HepG2 (cell line): ENCODE measurements at regions not wholly inside any gene's neighbourhood (a gene's known extent, or its start where the extent isn't known, plus 50 kb on each side); places are given as distances from the start of the nearest gene placed in this dataset.

Source experiments
- CBX5 ChIP-seq: sonication (generic); formaldehyde crosslinking; IDR thresholded peaks from 2 replicates; pipeline ENCODE4 v1.4.0; 2020; ENCODE audit warnings: missing genetic modification reagents, borderline replicate concordance
- CEBPG ChIP-seq: IDR thresholded peaks from 2 replicates; pipeline ENCODE4 v1.6.1; 2016
- CHCHD3 ChIP-seq: sonication (generic); formaldehyde crosslinking; IDR thresholded peaks from 2 replicates; pipeline ENCODE4 v1.8.0; 2022; ENCODE audit warnings: mild to moderate bottlenecking, missing genetic modification reagents, moderate library complexity
- DMAP1 ChIP-seq: IDR thresholded peaks from 2 replicates; pipeline ENCODE4 v1.6.1; 2016
- ELF1 ChIP-seq: sonication (generic); formaldehyde crosslinking; IDR thresholded peaks from 2 replicates; pipeline ENCODE4 v1.4.0; 2020; ENCODE audit warnings: missing genetic modification reagents
- FOSL2 ChIP-seq: sonication (generic); formaldehyde crosslinking; IDR thresholded peaks from 2 replicates; pipeline ENCODE4 v1.4.0; 2020; ENCODE audit warnings: missing genetic modification reagents
- FOXA1 ChIP-seq, 2 experiments: fragments of 450-650 bp in 1 of 2; sonication (generic) in 1 of 2; formaldehyde crosslinking in 1 of 2; IDR thresholded peaks; 2 replicates each; pipeline versions ENCODE4 v1.4.0 to v1.6.1; 2016 to 2020; ENCODE audit warnings: missing genetic modification reagents in 1 of 2
- HHEX ChIP-seq: IDR thresholded peaks from 2 replicates; pipeline ENCODE4 v1.6.1; 2016; ENCODE audit warnings: control low read depth
- JUND ChIP-seq: sonication (generic); formaldehyde crosslinking; IDR thresholded peaks from 2 replicates; pipeline ENCODE4 v1.8.0; 2022; ENCODE audit warnings: mild to moderate bottlenecking, missing genetic modification reagents
- KDM6A ChIP-seq: IDR thresholded peaks from 2 replicates; pipeline ENCODE4 v1.6.1; 2016; ENCODE audit warnings: low read depth
- POLR2G ChIP-seq: fragments of 200-400 bp; formaldehyde crosslinking; IDR thresholded peaks from 2 replicates; pipeline ENCODE4 v1.6.1; 2018; ENCODE audit warnings: mild to moderate bottlenecking, low read depth, low read length, moderate library complexity
- SAP130 ChIP-seq: IDR thresholded peaks from 2 replicates; pipeline ENCODE4 v1.6.1; 2016; ENCODE audit warnings: low read depth
- ZFY ChIP-seq: sonication (generic); formaldehyde crosslinking; IDR thresholded peaks from 2 replicates; pipeline ENCODE4 v1.4.0; 2020; ENCODE audit warnings: missing genetic modification reagents
- ZNF264 ChIP-seq: sonication (generic); formaldehyde crosslinking; IDR thresholded peaks from 2 replicates; pipeline ENCODE4 v1.4.0; 2020; ENCODE audit warnings: missing genetic modification reagents
- TF ChIP-seq, protein P1 (sequence below): sonication (generic); formaldehyde crosslinking; IDR thresholded peaks from 2 replicates; pipeline ENCODE4 v1.5.1; 2020; ENCODE audit warnings: mild to moderate bottlenecking, missing genetic modification reagents, borderline replicate concordance
- TF ChIP-seq, protein P2 (sequence below): sonication (generic); formaldehyde crosslinking; IDR thresholded peaks from 2 replicates; pipeline ENCODE4 v1.4.0; 2020; ENCODE audit warnings: missing genetic modification reagents
- TF ChIP-seq, protein P3 (sequence below): IDR thresholded peaks from 2 replicates; pipeline ENCODE4 v1.4.0; 2020; ENCODE audit warnings: mild to moderate bottlenecking, missing genetic modification reagents

DNA sequence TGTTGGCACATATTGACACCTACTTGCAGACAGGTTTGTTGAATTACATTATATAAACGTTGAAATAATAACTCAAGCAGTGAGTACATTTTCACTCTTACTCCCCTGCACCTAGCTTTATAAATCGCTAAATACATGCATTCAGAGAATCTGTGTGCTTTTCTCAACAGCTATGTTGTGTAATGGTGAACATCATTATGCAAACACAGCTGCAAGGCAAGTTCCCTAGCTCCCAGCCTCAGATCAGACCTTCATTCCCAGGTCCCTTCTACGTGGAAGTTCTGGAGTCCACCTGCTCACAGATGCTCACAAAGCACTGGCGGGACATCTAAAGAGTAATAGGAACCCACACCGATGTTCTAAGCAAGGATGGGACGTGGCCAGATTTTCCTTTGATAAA is 86.8 kb upstream of the PEG3 start (continued):
- TF ChIP-seq, protein P1, sequence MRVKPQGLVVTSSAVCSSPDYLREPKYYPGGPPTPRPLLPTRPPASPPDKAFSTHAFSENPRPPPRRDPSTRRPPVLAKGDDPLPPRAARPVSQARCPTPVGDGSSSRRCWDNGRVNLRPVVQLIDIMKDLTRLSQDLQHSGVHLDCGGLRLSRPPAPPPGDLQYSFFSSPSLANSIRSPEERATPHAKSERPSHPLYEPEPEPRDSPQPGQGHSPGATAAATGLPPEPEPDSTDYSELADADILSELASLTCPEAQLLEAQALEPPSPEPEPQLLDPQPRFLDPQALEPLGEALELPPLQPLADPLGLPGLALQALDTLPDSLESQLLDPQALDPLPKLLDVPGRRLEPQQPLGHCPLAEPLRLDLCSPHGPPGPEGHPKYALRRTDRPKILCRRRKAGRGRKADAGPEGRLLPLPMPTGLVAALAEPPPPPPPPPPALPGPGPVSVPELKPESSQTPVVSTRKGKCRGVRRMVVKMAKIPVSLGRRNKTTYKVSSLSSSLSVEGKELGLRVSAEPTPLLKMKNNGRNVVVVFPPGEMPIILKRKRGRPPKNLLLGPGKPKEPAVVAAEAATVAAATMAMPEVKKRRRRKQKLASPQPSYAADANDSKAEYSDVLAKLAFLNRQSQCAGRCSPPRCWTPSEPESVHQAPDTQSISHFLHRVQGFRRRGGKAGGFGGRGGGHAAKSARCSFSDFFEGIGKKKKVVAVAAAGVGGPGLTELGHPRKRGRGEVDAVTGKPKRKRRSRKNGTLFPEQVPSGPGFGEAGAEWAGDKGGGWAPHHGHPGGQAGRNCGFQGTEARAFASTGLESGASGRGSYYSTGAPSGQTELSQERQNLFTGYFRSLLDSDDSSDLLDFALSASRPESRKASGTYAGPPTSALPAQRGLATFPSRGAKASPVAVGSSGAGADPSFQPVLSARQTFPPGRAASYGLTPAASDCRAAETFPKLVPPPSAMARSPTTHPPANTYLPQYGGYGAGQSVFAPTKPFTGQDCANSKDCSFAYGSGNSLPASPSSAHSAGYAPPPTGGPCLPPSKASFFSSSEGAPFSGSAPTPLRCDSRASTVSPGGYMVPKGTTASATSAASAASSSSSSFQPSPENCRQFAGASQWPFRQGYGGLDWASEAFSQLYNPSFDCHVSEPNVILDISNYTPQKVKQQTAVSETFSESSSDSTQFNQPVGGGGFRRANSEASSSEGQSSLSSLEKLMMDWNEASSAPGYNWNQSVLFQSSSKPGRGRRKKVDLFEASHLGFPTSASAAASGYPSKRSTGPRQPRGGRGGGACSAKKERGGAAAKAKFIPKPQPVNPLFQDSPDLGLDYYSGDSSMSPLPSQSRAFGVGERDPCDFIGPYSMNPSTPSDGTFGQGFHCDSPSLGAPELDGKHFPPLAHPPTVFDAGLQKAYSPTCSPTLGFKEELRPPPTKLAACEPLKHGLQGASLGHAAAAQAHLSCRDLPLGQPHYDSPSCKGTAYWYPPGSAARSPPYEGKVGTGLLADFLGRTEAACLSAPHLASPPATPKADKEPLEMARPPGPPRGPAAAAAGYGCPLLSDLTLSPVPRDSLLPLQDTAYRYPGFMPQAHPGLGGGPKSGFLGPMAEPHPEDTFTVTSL, result peak; percentile 12; the same call in 1 of the 2 replicates
- TF ChIP-seq SAP130 (CRISPR knock-in tag) (peak; percentile 32; the same call in 1 of the 2 replicates), HHEX (CRISPR knock-in tag) (no peak), CEBPG (CRISPR knock-in tag) (peak; percentile 93), KDM6A (CRISPR knock-in tag) (peak; percentile 50; the same call in 1 of the 2 replicates), CBX5 (peak; percentile 73; the same call in 1 of the 2 replicates), FOXA1 (IDR thresholded peaks at IDR 0.05) (no peak), FOXA1 (CRISPR knock-in tag; IDR thresholded peaks at IDR 0.05) (peak; percentile 96), DMAP1 (CRISPR knock-in tag) (peak; percentile 39; the same call in 1 of the 2 replicates), POLR2G (peak; percentile 46; the same call in 1 of the 2 replicates), ZNF264 (CRISPR knock-in tag) (0 out of 2 replicates have a peak, but pooled peaks have one; percentile 49), JUND (CRISPR knock-in tag) (peak; percentile 58; the same call in 1 of the 2 replicates), CHCHD3 (0 out of 2 replicates have a peak, but pooled peaks have one; percentile 28), FOSL2 (CRISPR knock-in tag) (peak; percentile 81), ELF1 (CRISPR knock-in tag) (0 out of 2 replicates have a peak, but pooled peaks have one; percentile 36), ZFY (peak; percentile 9; the same call in 1 of the 2 replicates)
- TF ChIP-seq, protein P2, sequence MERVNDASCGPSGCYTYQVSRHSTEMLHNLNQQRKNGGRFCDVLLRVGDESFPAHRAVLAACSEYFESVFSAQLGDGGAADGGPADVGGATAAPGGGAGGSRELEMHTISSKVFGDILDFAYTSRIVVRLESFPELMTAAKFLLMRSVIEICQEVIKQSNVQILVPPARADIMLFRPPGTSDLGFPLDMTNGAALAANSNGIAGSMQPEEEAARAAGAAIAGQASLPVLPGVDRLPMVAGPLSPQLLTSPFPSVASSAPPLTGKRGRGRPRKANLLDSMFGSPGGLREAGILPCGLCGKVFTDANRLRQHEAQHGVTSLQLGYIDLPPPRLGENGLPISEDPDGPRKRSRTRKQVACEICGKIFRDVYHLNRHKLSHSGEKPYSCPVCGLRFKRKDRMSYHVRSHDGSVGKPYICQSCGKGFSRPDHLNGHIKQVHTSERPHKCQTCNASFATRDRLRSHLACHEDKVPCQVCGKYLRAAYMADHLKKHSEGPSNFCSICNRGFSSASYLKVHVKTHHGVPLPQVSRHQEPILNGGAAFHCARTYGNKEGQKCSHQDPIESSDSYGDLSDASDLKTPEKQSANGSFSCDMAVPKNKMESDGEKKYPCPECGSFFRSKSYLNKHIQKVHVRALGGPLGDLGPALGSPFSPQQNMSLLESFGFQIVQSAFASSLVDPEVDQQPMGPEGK (CRISPR knock-in tag), result peak; percentile 34; the same call in 1 of the 2 replicates
- TF ChIP-seq, protein P3, sequence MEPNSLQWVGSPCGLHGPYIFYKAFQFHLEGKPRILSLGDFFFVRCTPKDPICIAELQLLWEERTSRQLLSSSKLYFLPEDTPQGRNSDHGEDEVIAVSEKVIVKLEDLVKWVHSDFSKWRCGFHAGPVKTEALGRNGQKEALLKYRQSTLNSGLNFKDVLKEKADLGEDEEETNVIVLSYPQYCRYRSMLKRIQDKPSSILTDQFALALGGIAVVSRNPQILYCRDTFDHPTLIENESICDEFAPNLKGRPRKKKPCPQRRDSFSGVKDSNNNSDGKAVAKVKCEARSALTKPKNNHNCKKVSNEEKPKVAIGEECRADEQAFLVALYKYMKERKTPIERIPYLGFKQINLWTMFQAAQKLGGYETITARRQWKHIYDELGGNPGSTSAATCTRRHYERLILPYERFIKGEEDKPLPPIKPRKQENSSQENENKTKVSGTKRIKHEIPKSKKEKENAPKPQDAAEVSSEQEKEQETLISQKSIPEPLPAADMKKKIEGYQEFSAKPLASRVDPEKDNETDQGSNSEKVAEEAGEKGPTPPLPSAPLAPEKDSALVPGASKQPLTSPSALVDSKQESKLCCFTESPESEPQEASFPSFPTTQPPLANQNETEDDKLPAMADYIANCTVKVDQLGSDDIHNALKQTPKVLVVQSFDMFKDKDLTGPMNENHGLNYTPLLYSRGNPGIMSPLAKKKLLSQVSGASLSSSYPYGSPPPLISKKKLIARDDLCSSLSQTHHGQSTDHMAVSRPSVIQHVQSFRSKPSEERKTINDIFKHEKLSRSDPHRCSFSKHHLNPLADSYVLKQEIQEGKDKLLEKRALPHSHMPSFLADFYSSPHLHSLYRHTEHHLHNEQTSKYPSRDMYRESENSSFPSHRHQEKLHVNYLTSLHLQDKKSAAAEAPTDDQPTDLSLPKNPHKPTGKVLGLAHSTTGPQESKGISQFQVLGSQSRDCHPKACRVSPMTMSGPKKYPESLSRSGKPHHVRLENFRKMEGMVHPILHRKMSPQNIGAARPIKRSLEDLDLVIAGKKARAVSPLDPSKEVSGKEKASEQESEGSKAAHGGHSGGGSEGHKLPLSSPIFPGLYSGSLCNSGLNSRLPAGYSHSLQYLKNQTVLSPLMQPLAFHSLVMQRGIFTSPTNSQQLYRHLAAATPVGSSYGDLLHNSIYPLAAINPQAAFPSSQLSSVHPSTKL (CRISPR knock-in tag), result peak; percentile 76
